Testis (tissue), 2 donors: ENCODE measurements at regions not wholly inside any gene's neighbourhood (a gene's known extent, or its start where the extent isn't known, plus 50 kb on each side); places are given as distances from the start of the nearest gene placed in this dataset.

Experiments used
- DNase-seq: peaks from one replicate; pipeline ENCODE4 v3.0.0-alpha.2; 2019
- H3K27ac ChIP-seq, 2 donors: fragments of 200-600 bp; sonication (generic); one replicate each; pipeline ENCODE4 v1.5.1; 2019
- H3K27me3 ChIP-seq: fragments of 200-600 bp; sonication (generic); one replicate; pipeline ENCODE4 v1.5.1; 2019
- H3K36me3 ChIP-seq: fragments of 200-600 bp; sonication (generic); one replicate; pipeline ENCODE4 v1.5.1; 2017; ENCODE audit warnings: low read depth; ENCODE audit errors: missing control alignments
- H3K4me1 ChIP-seq: fragments of 200-600 bp; sonication (generic); one replicate; pipeline ENCODE4 v1.5.1; 2019
- H3K4me3 ChIP-seq, 2 donors: fragments of 200-600 bp; sonication (generic); one replicate each; pipeline ENCODE4 v1.5.1; 2017 to 2019
- H3K9me3 ChIP-seq: fragments of 200-600 bp; sonication (generic); one replicate; pipeline ENCODE4 v1.5.1; 2017
- POLR2A ChIP-seq: fragments of 450-650 bp; IDR thresholded peaks from one replicate; pipeline ENCODE4 v1.6.1; 2017; ENCODE audit warnings: antibody characterized with exemption, mild to moderate bottlenecking, moderate library complexity
- WGBS, 2 donors: methylation state at CpG; one replicate each; pipeline ENCODE4 v1.1.5; 2018; 5-methylcytosine and 5-hydroxymethylcytosine counted together
- intact Hi-C: fragments of 100-400 bp; cut with DNase I; formaldehyde crosslinking; loops from one replicate; pipeline ENCODE4 v1.15.1; 2023; ENCODE audit warnings: low total_unique reads
- TF ChIP-seq, protein P1 (sequence below), 3 experiments: fragments of 450-650 bp in 2 of 3; fragments of 200-600 bp in 1 of 3; sonication (generic) in 1 of 3; IDR thresholded peaks; one replicate each; pipeline ENCODE4 v1.5.1; 2016 to 2019; ENCODE audit warnings: antibody characterized with exemption in 3 of 3, mild to moderate bottlenecking in 2 of 3, moderate library complexity in 1 of 3

DNA sequence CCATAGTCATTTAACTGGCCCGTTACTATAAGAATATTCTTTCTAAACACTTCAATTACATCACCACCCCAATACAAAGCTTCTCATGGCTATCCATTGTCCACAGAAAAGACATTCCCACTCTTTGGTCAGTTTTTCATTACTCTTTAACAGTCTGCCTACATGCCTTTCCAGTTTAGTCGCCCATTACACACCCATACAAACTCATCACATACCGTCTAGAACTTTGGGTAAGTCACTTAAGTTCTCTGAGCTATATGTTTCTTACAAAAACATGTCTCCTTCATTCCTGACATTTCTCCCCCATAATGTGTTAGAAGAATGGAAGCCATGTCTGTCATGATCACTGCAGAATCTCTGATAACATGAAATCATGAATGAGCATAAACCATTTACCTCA is 108.2 kb upstream of the STK17B start:
- TF ChIP-seq POLR2A = no peak
- TF ChIP-seq, protein P1, sequence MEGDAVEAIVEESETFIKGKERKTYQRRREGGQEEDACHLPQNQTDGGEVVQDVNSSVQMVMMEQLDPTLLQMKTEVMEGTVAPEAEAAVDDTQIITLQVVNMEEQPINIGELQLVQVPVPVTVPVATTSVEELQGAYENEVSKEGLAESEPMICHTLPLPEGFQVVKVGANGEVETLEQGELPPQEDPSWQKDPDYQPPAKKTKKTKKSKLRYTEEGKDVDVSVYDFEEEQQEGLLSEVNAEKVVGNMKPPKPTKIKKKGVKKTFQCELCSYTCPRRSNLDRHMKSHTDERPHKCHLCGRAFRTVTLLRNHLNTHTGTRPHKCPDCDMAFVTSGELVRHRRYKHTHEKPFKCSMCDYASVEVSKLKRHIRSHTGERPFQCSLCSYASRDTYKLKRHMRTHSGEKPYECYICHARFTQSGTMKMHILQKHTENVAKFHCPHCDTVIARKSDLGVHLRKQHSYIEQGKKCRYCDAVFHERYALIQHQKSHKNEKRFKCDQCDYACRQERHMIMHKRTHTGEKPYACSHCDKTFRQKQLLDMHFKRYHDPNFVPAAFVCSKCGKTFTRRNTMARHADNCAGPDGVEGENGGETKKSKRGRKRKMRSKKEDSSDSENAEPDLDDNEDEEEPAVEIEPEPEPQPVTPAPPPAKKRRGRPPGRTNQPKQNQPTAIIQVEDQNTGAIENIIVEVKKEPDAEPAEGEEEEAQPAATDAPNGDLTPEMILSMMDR (IDR thresholded peaks at IDR 0.05) = no peak
- 88 to 96% methylated on average over 3 of the region's 3 CpGs for WGBS, 2 donors
- no peaks in the 10 kb centered on the region for H3K9me3 ChIP-seq
- no peaks in the 10 kb centered on the region for H3K4me1 ChIP-seq
- no peaks in the 10 kb centered on the region for H3K36me3 ChIP-seq
- H3K27me3 ChIP-seq = no peaks in the 10 kb centered on the region
- no peak overlapping the region for H3K4me3 ChIP-seq
- no peak overlapping the region for H3K27ac ChIP-seq
- intact Hi-C loops = no loop called here
- no peak for DNase-seq

DNA sequence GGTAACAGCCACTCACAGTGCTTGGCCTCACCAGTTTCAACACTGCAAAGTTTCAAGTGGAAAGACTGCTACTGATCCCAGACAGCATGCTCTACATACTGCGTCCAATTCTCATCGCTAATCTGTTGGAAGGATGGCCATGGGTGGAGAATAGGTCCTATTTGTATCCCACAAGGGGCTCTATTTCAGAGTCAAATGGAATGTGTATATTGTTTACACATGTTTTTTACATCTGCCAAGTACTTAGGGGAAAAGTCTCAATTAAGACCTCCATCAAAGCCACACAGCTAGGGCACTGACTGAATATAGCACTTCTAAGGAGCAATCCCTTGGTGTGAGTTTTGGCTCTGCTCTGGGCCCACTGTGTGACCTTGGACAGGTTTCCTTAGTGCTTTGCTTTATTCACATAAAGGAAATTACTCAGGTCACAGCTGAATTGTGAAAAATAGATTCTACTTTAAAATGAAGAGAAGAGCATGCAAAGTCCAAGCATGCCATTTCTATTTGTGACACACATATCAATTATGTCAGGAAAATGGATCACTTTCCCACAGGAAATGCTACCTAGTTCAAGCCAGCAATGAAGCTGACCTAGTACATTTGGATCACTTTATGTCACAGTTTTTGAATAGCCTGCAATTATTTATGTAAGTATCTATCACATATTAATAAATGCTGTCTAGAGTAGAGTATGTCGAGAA is 112.9 kb upstream of the STK17B start:
- no peak overlapping the region for H3K27ac ChIP-seq
- H3K4me1 ChIP-seq = no peaks in the 10 kb centered on the region
- intact Hi-C loops = no loop called here
- no peak for TF ChIP-seq POLR2A
- TF ChIP-seq, protein P1 (IDR thresholded peaks at IDR 0.05) = no peak
- H3K9me3 ChIP-seq = no peaks in the 10 kb centered on the region
- H3K36me3 ChIP-seq = no peaks in the 10 kb centered on the region
- 56 to 68% methylated on average over 3 of the region's 3 CpGs for WGBS, 2 donors
- no peak overlapping the region for H3K4me3 ChIP-seq
- H3K27me3 ChIP-seq = no peaks in the 10 kb centered on the region
- no peak for DNase-seq

DNA sequence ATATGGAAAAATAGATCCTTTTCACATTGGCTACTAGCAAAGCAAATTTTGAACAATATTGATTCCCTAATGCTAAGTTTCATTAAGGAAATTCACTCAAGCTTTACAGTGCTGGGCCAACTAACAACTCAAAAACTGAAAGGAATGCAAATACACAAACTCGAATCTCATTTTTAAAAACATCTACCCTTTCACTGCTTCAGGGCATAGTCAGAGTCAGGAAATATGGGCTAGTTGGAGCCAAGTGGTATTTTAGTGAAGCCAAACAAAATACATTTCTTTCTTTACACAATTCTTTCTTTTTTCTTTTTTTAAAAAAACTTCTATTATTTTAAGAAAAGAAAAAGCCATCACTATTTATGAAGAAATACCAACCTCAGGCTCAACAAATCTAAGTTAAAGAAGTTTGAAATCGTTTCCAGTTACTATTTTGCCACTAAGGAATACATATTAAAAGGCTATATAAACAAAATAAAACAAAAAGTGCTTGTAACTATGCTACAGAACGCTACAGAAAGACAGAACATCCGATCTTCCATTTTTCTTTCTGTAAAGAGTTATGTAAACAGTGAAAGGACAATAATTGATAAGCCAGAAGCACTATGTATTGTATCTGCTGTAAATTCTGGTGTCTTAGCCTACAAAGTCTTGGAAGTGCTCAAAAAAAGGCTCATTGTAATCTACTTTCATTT is 113.6 kb upstream of the STK17B start:
- Histone ChIP-seq H3K4me1 (no peaks in the 10 kb centered on the region), H3K9me3 (no peaks in the 10 kb centered on the region), H3K4me3 (no peak overlapping the region), H3K27ac (no peak overlapping the region), H3K36me3 (no peaks in the 10 kb centered on the region), H3K27me3 (no peaks in the 10 kb centered on the region)
- intact Hi-C loops = no loop called here
- 44 to 59% methylated on average over 4 of the region's 4 CpGs for WGBS, 2 donors
- TF ChIP-seq POLR2A = no peak
- TF ChIP-seq, protein P1 (IDR thresholded peaks at IDR 0.05) = no peak
- no peak for DNase-seq

DNA sequence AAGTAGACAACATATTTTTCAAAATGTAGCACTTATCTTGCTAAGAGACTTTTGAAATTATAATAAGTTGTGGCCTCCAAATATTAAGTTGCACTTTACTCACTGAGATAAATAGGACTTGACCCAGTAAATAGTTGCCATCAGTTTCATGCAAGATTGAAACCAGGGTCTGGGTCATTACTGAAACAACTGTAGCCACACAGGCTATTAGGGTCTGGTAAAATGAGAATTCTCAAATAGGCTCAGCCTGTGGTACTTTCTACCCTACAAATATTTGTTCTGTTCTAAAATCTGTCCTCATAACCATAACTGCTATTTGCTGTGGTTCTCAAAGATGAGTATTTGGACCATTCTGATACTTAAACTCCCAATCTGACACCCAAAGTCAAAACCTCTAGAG is 115.4 kb upstream of the STK17B start:
- intact Hi-C loops = no loop called here
- no peak for DNase-seq
- TF ChIP-seq POLR2A = no peak
- TF ChIP-seq, protein P1 (IDR thresholded peaks at IDR 0.05) = no peak
- no peaks in the 10 kb centered on the region for H3K36me3 ChIP-seq
- no peaks in the 10 kb centered on the region for H3K4me1 ChIP-seq
- H3K27me3 ChIP-seq = no peaks in the 10 kb centered on the region
- H3K4me3 ChIP-seq = no peak overlapping the region
- H3K9me3 ChIP-seq = no peaks in the 10 kb centered on the region
- no peak overlapping the region for H3K27ac ChIP-seq

DNA sequence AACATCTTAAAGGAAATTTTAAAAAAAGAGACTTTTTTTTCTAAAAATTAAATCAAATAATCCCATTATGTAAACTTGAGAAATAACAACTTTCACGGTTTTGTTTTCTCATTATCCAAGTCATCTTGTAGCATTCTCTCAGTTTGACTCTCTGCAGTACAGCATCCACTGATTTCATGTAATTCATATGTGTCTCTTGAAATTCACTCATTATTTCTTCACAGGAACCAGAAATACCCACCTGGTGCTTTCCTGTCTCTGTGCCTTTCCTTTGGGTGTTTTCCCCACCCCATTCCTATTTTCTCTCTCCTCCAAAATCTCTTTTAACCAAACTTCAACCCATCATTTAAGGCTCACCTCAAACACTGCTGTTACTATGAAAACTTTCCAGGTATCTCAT is 116.1 kb upstream of the STK17B start:
- intact Hi-C loops = no loop called here
- no peak for DNase-seq
- no peaks in the 10 kb centered on the region for H3K27me3 ChIP-seq
- 88 to 97% methylated on average over 1 of the region's 1 CpG for WGBS, 2 donors
- no peak overlapping the region for H3K4me3 ChIP-seq
- H3K9me3 ChIP-seq = no peaks in the 10 kb centered on the region
- no peaks in the 10 kb centered on the region for H3K36me3 ChIP-seq
- no peak overlapping the region for H3K27ac ChIP-seq
- H3K4me1 ChIP-seq = no peaks in the 10 kb centered on the region
- no peak for TF ChIP-seq POLR2A
- TF ChIP-seq, protein P1 (IDR thresholded peaks at IDR 0.05) = no peak
